GM23338 (cell line): ENCODE measurements at regions not wholly inside any gene's neighbourhood (a gene's known extent, or its start where the extent isn't known, plus 50 kb on each side); places are given as distances from the start of the nearest gene placed in this dataset.

Experiments used
- JUNB ChIP-seq: IDR thresholded peaks from one replicate; pipeline ENCODE4 v1.6.1; 2016; ENCODE audit warnings: antibody characterized with exemption; ENCODE audit not compliant: unreplicated experiment
- NANOG ChIP-seq: IDR thresholded peaks from 2 replicates; pipeline ENCODE4 v1.6.1; 2016; ENCODE audit warnings: antibody characterized with exemption, borderline replicate concordance
- POLR2AphosphoS5 ChIP-seq: IDR thresholded peaks from 2 replicates; pipeline ENCODE4 v1.6.1; 2016; ENCODE audit warnings: antibody characterized with exemption, low read depth
- TF ChIP-seq, protein P1 (sequence below): IDR thresholded peaks from one replicate; pipeline ENCODE4 v1.6.1; 2018; ENCODE audit warnings: antibody characterized with exemption; ENCODE audit not compliant: unreplicated experiment
- TF ChIP-seq, protein P2 (sequence below), 2 experiments: fragments of 200-600 bp in 1 of 2; sonication (generic) in 1 of 2; conservative IDR thresholded peaks; 2 replicates each; pipeline versions ENCODE4 v1.5.1 to v1.6.1; 2016 to 2017; ENCODE audit warnings: antibody characterized with exemption in 2 of 2, low read depth in 2 of 2, mild to moderate bottlenecking in 2 of 2, moderate library complexity in 1 of 2

DNA sequence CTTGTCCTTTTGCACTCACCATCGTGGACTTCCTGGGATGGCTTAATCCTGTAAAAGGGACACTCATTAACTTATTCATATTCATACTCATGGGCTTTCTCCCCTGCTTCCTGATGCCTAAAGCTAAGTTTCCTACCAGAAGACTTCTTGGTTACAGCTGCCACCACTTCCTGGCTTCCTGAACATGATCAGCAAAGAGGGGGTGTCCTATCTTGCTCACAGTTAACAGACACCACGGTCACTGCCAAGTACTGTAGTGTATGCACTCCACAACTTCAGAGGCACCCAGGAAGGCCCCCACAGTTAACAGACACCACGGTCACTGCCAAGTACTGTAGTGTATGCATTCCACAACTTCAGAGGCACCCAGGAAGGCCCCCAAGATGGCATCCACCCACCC lies 177.8 kb downstream of the SIPA1L2 start:
- TF ChIP-seq, protein P1, sequence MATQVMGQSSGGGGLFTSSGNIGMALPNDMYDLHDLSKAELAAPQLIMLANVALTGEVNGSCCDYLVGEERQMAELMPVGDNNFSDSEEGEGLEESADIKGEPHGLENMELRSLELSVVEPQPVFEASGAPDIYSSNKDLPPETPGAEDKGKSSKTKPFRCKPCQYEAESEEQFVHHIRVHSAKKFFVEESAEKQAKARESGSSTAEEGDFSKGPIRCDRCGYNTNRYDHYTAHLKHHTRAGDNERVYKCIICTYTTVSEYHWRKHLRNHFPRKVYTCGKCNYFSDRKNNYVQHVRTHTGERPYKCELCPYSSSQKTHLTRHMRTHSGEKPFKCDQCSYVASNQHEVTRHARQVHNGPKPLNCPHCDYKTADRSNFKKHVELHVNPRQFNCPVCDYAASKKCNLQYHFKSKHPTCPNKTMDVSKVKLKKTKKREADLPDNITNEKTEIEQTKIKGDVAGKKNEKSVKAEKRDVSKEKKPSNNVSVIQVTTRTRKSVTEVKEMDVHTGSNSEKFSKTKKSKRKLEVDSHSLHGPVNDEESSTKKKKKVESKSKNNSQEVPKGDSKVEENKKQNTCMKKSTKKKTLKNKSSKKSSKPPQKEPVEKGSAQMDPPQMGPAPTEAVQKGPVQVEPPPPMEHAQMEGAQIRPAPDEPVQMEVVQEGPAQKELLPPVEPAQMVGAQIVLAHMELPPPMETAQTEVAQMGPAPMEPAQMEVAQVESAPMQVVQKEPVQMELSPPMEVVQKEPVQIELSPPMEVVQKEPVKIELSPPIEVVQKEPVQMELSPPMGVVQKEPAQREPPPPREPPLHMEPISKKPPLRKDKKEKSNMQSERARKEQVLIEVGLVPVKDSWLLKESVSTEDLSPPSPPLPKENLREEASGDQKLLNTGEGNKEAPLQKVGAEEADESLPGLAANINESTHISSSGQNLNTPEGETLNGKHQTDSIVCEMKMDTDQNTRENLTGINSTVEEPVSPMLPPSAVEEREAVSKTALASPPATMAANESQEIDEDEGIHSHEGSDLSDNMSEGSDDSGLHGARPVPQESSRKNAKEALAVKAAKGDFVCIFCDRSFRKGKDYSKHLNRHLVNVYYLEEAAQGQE, result no peak
- TF ChIP-seq, protein P2, sequence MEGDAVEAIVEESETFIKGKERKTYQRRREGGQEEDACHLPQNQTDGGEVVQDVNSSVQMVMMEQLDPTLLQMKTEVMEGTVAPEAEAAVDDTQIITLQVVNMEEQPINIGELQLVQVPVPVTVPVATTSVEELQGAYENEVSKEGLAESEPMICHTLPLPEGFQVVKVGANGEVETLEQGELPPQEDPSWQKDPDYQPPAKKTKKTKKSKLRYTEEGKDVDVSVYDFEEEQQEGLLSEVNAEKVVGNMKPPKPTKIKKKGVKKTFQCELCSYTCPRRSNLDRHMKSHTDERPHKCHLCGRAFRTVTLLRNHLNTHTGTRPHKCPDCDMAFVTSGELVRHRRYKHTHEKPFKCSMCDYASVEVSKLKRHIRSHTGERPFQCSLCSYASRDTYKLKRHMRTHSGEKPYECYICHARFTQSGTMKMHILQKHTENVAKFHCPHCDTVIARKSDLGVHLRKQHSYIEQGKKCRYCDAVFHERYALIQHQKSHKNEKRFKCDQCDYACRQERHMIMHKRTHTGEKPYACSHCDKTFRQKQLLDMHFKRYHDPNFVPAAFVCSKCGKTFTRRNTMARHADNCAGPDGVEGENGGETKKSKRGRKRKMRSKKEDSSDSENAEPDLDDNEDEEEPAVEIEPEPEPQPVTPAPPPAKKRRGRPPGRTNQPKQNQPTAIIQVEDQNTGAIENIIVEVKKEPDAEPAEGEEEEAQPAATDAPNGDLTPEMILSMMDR (conservative IDR thresholded peaks at IDR 0.05; ENCODE audit: low read depth in 2 of 2), result no peak
- TF ChIP-seq JUNB (no peak), NANOG (no peak), POLR2AphosphoS5 (no peak)
